GM12878 (cell line): ENCODE measurements at regions not wholly inside any gene's neighbourhood (a gene's known extent, or its start where the extent isn't known, plus 50 kb on each side); places are given as distances from the start of the nearest gene placed in this dataset.
"Not testable (repeated sequence)": the region's sequence is repeated elsewhere in the genome, so short reads cannot be mapped to it uniquely, and the experiment has no call there.

Experiments used
- BCLAF1 ChIP-seq: fragments of 450-650 bp; IDR thresholded peaks from 2 replicates; pipeline ENCODE4 v1.6.1; 2017; ENCODE audit warnings: antibody characterized with exemption, mild to moderate bottlenecking, moderate library complexity
- CEBPB ChIP-seq, 2 experiments: fragments of 150-350 bp in 1 of 2; IDR thresholded peaks; 2 replicates each; pipeline ENCODE4 v1.6.1; 2012 to 2014; ENCODE audit warnings: low read depth in 2 of 2, low read length in 2 of 2, borderline replicate concordance in 1 of 2, inconsistent platforms in 1 of 2
- EP300 ChIP-seq, 2 experiments: fragments of 150-350 bp in 1 of 2; IDR thresholded peaks; 2 replicates each; pipeline ENCODE4 v1.6.1; 2011 to 2012; ENCODE audit warnings: low read depth in 2 of 2, low read length in 2 of 2, borderline replicate concordance in 1 of 2, improper control_type of control experiment in 1 of 2, inconsistent platforms in 1 of 2; ENCODE audit not compliant: control insufficient read depth in 1 of 2
- GABPA ChIP-seq: IDR thresholded peaks from 2 replicates; pipeline ENCODE4 v1.6.1; 2014; ENCODE audit warnings: antibody characterized with exemption, low read depth, mild to moderate bottlenecking, inconsistent platforms
- HDAC6 ChIP-seq: fragments of 200-600 bp; sonication (generic); IDR thresholded peaks from one replicate; pipeline ENCODE4 v1.8.0; 2017; ENCODE audit warnings: antibody characterized with exemption; ENCODE audit not compliant: unreplicated experiment
- POLR2A ChIP-seq: IDR thresholded peaks from 2 replicates; pipeline ENCODE4 v1.6.1; 2011; ENCODE audit warnings: low read depth, mild to moderate bottlenecking, low read length
- POLR2AphosphoS5 ChIP-seq: IDR thresholded peaks from 2 replicates; pipeline ENCODE4 v1.6.1; 2011; ENCODE audit warnings: mild to moderate bottlenecking, low read length, inconsistent platforms
- RAD21 ChIP-seq: IDR thresholded peaks from 2 replicates; pipeline ENCODE4 v1.6.1; 2011; ENCODE audit warnings: mild to moderate bottlenecking, low read depth, low read length, moderate library complexity; ENCODE audit not compliant: insufficient read depth
- SIN3A ChIP-seq: IDR thresholded peaks from 2 replicates; pipeline ENCODE4 v1.6.1; 2012; ENCODE audit warnings: low read depth, low read length, improper control_type of control experiment
- SP1 ChIP-seq: IDR thresholded peaks from one replicate; pipeline ENCODE4 v1.6.1; 2011; ENCODE audit warnings: low read depth, low read length
- STAT1 ChIP-seq: fragments of 450-650 bp; conservative IDR thresholded peaks from 2 replicates; pipeline ENCODE4 v1.6.1; 2014; ENCODE audit warnings: antibody characterized with exemption, mild to moderate bottlenecking
- TF ChIP-seq, protein P1 (sequence below), 3 experiments: IDR thresholded peaks in 2 of 3; conservative IDR thresholded peaks in 1 of 3; 2 replicates each; pipeline ENCODE4 v1.5.1; 2011; ENCODE audit warnings: low read depth in 3 of 3, low read length in 3 of 3, mild to moderate bottlenecking in 3 of 3, control low read depth in 2 of 3, moderate library complexity in 2 of 3, inconsistent platforms in 1 of 3, mixed read lengths in 1 of 3; ENCODE audit not compliant: control insufficient read depth in 2 of 3, insufficient read depth in 1 of 3; ENCODE audit errors: extremely low read depth in 1 of 3

GRCh38 chr10:43920236-43920758 lies 271.6 kb upstream of the ZNF32 start:
- not testable (repeated sequence) for TF ChIP-seq POLR2A; HDAC6; POLR2AphosphoS5; GABPA; BCLAF1; CEBPB (IDR thresholded peaks at IDR 0.05; ENCODE audit: borderline replicate concordance in 1 of 2, low read depth in 2 of 2, low read length in 2 of 2); SIN3A; STAT1; EP300 (IDR thresholded peaks at IDR 0.05; ENCODE audit: borderline replicate concordance in 1 of 2, control insufficient read depth in 1 of 2, low read depth in 2 of 2, low read length in 2 of 2); RAD21; SP1
- TF ChIP-seq, protein P1, sequence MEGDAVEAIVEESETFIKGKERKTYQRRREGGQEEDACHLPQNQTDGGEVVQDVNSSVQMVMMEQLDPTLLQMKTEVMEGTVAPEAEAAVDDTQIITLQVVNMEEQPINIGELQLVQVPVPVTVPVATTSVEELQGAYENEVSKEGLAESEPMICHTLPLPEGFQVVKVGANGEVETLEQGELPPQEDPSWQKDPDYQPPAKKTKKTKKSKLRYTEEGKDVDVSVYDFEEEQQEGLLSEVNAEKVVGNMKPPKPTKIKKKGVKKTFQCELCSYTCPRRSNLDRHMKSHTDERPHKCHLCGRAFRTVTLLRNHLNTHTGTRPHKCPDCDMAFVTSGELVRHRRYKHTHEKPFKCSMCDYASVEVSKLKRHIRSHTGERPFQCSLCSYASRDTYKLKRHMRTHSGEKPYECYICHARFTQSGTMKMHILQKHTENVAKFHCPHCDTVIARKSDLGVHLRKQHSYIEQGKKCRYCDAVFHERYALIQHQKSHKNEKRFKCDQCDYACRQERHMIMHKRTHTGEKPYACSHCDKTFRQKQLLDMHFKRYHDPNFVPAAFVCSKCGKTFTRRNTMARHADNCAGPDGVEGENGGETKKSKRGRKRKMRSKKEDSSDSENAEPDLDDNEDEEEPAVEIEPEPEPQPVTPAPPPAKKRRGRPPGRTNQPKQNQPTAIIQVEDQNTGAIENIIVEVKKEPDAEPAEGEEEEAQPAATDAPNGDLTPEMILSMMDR (IDR thresholded peaks at IDR 0.05 in 2 of 3, conservative IDR thresholded peaks at IDR 0.05 in 1 of 3; ENCODE audit: control insufficient read depth in 2 of 3, extremely low read depth in 1 of 3, insufficient read depth in 1 of 3, low read depth in 3 of 3, low read length in 3 of 3), result not testable (repeated sequence)
